SIG-M5 treated with dmso at 0.1 percent for 504 hours (cell line): ENCODE measurements at regions not wholly inside any gene's neighbourhood (a gene's known extent, or its start where the extent isn't known, plus 50 kb on each side); places are given as distances from the start of the nearest gene placed in this dataset.
"Not testable (repeated sequence)": the region's sequence is repeated elsewhere in the genome, so short reads cannot be mapped to it uniquely, and the experiment has no call there.

Source experiments
- DNase-seq: peaks from one replicate; lab custom pipeline; 2025; ENCODE audit not compliant: unreplicated experiment; lab: John Stamatoyannopoulos, UW

DNA sequence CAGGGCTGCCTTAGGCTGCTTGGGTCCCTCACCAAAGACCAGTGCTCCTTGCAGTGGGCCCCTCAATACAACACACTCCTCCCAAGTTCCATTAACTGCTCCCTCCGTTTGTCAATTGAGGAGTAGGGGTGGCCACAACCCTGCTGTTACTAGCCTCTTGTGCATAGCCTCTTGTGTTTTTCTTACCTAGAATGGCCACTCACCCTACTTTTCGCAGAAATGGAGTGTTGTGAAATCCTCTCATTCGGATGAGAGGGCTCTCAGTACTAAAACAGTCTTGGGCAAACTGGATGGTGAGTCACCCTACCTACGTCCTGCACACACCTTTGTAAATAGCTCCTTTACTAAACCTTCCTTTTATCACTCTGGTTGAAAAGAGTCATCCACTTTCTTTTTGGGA lies 253.9 kb downstream of the OSR1 start:
- DNase-seq, result peak; percentile 21

- DNase-seq, result no peak
Observed at GRCh38 chr2:19102696-19103423, 255.6 kb downstream of the OSR1 start.

GRCh38 chr2:19101968-19102367 lies 256.5 kb downstream of the OSR1 start:
- DNase-seq, result no peak

GRCh38 chr2:19100570-19100969 lies 257.9 kb downstream of the OSR1 start:
- DNase-seq, result peak; percentile 19

DNA sequence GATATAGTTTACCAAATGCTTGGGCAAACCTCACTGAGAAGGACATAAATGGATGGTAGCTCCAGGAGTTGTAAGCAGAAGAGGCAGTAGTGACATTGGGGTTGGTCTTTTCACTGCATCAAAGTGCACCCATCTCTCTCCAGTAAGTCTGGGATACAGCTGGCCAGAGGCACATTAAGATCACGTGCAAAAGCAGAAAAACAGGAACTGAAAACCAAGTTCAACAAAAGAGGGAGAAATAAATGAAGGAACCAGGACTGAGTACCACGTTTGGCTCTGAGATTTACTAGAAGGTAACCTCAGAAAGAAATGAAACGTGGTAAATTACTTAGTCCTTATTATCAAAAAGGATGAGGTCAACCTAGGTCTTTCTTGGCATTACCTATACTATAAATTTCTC lies 259.2 kb downstream of the OSR1 start:
- peak; percentile 42 for DNase-seq

GRCh38 chr2:19098467-19099160 lies 259.8 kb downstream of the OSR1 start:
- DNase-seq, result no peak

DNA sequence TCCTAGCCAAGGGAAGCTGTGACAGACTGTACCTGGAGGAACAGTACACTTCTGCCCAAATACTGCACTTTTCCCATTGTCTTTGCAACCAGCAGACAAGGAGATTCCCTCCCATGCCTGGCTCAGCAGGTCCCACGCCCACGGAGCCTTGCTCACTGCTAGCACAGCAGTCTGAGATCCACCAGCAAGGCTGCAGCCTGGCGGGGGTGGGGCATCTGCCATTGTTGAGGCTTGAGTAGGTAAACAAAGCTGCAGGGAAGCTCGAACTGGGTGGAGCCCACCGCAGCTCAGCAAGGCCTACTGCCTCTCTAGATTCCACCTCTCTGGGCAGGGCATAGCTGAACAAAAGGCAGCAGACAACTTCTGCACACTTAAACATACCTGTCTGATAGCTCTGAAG lies 268.9 kb downstream of the OSR1 start:
- DNase-seq, result not testable (repeated sequence)

DNA sequence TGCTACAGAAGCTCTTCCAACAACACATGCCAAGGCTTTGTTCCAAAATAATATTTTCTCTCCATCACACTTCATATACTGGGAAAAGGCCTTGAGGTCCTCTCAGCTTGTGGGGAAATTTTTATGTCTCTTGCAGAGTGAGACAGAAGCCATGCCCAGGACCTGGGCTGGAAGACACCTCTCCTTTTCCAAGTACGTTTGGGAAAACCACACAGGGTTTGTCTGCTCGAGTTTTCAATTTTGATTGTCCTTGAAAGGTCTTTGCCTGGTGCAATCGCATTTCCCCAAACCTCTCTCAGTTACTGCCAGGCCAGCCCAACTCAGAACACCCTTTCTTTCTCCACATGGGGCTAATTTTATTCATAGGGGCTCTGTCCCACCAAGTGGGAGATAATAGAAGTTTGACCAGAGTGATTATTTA lies 272.2 kb downstream of the OSR1 start:
- no peak for DNase-seq

- DNase-seq, result no peak
Observed at GRCh38 chr2:19078709-19079108, 279.7 kb downstream of the OSR1 start.

GRCh38 chr2:19073522-19073921 lies 284.9 kb downstream of the OSR1 start:
- no peak for DNase-seq

GRCh38 chr2:19072161-19072560 lies 286.3 kb downstream of the OSR1 start:
- no peak for DNase-seq

DNA sequence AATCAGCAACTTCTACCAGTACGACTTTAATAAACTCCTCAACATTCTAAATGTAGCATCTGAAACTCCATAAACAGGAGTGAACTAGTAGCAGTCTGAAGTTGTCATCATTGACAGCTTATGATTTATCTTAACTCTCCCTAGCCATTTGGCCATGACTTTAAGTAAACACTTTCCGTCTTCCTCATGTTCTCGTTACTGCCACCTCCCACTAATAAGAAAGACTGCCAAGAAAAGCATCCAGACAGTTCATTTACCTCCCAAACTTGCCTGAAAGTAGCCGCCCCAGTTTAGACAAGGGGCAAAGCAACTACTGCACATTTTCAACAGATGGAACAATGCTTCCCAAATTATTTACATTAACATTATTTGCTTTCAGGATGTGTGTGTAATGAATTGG lies 287.5 kb downstream of the OSR1 start:
- DNase-seq, result no peak

DNA sequence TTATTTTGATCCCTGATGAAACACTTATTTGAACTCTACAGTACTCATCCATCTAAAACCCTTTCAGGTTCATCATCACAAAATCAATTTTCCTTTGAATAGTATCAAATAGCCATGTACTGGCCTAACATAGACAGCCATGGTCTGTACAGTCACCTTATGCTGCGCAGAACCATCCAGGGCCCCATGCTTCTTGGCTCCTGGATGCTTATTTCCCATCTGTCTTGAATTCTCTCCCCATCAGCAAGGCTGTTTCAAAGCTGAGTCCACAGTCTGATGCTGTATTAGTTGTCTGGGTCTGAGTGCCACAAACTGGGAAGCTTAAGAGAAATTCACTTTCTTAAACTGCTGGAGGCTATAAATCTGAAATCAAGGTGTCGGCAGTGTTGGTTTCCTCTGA lies 290.2 kb downstream of the OSR1 start:
- DNase-seq, result no peak

DNA sequence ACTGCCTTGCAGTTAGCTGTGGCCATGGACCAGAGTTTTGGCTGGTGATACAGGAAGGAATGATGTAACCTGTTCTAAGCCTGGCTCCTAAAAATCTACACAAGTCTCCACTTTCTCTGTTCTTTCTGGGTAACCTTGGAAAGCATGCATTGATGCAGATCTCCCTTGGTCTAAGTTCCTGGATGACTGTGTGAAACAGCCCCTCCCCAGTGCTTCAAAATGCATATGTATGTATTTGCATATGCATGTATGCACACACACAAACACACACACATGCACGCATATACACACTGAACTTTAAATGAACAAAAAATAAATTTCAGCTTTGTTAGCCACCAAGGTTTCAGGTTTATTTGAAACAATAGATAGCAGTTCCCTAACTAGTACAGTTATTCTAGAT lies 296.1 kb downstream of the OSR1 start:
- DNase-seq, result no peak

DNA sequence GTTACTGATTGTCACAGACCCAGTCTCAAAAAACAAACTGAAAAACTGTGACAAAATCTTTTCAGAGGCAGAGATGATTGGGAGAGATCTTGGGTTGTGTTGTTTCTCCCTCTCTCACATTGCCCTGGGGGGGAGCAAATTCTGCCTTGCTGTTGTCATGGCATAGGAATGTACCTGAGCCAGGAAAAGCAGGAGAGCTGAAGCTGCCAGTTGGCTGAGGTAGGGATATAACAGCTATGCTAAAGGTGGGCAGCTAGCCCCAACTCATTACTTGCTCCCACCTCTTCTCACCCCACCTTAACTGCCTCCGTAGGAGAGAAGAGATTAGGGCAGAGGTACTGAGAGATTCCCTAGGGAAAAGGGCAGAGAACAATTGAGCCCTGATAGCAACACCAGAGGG lies 299.3 kb downstream of the OSR1 start:
- DNase-seq, result peak; percentile 18

GRCh38 chr2:19051203-19051831 lies 307.1 kb downstream of the OSR1 start:
- no peak for DNase-seq

- DNase-seq, result no peak
Observed at GRCh38 chr2:19050354-19050753, 308.1 kb downstream of the OSR1 start.

- DNase-seq, result peak; percentile 25
Observed at GRCh38 chr2:19048593-19049266, 309.7 kb downstream of the OSR1 start.

- DNase-seq, result no peak
Observed at GRCh38 chr2:19046986-19047780, 311.2 kb downstream of the OSR1 start.

- DNase-seq, result no peak
Observed at GRCh38 chr2:19045151-19045550, 313.3 kb downstream of the OSR1 start.

DNA sequence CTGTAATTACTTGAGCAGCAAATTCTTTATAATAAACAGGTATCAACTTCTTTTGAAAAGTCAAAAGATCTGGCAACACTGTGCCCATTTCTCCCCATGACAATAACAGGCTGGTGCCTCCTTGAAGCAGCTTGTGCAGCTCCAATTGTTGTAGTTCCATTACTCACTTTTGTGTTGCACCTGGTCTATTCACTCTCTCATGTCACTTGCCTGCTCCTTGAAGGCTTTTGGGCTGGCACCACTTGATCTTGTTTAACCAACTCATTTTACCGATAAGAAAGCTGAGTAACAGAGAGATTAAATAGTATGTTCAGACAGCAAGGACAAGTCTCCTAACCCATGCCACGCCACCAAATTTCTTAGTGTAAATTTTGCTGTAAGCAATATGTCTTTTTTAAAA lies 314.5 kb downstream of the OSR1 start:
- DNase-seq, result no peak
